CD4-positive, alpha-beta T cell treated with Interleukin-15 for 4 hours (primary cell): ENCODE measurements at regions not wholly inside any gene's neighbourhood (a gene's known extent, or its start where the extent isn't known, plus 50 kb on each side); places are given as distances from the start of the nearest gene placed in this dataset.

ENCODE experiments used
- DNase-seq: peaks from one replicate; pipeline ENCODE4 v3.0.0-alpha.2; 2020; ENCODE audit warnings: low spot score

DNA sequence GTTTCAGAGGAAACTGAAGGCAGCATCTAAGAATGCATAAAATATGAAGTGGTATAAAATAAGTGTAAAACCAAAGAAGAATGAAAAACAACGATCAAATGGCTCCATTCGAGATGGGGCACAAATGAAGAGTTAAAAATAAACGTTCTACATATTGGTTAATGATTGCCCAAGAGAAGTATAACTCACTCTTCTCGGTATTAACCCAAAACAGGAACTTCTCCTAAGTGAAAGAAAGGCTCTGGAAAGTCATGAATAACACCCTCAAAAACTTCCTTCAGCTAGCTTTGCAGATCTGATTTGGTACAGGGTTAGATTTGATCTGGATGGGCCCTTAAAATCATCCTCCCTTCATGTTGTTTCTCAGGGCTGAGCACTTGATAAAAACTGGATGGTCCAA is 94.3 kb upstream of the ADO start:
- DNase-seq = no peak

DNA sequence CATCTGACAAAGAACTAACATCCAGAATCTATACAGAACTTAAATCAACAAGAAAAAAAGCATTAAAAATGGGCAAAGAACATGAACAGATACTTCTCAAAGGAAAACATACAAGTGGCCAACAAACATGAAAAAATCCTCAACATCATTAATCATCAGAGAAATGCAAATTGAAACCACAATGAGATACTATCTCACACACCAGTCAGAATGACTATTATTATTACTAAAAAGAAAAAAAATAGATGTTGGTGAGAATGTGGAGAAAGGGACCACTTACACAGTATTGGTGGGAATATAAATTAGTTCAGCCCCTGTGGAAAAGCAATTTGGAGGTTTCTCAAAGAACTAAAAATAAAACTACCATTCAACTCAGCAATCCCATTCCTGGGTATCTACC is 89.1 kb upstream of the ADO start:
- no peak for DNase-seq

DNA sequence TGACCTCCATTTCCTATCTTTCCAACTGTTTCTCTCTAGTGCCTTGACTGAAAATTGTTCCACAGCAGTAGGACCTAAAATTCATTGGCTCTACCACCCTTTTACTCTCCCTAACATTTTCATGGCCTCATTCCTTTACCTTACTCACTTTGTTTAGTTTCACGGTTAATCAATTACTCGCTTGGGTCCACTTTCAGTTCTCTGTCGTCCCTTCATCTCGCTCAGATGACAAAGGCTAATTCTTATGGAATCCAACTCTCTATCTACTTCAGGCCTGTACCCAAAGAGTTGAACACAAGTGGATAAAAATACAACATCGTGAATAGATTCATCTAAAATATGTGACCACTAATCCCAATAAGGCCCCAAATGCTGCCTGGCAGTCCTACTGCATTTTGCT is 85.9 kb upstream of the ADO start:
- DNase-seq = no peak

DNA sequence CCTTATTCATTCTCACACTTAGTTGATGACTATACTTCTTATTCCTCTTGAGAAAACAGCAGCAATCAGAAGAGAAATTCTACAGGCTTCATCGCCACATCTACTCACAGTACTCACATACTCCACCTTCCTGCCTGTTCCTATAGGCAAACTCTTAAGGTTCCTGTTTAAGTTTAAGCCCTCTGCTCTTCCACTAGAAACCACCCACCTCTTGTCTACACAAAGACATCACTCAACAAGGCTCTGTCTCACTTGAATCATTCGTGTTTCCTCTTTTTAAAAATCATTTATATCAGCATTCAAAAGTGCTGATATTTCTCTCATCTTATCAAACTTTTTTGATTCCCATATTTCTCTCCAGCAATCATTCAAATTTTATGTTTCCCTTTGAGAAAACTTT is 85.5 kb upstream of the ADO start:
- DNase-seq = no peak

- DNase-seq = no peak
Measured at GRCh38 chr10:62721687-62722086, 82.8 kb upstream of the ADO start.

DNA sequence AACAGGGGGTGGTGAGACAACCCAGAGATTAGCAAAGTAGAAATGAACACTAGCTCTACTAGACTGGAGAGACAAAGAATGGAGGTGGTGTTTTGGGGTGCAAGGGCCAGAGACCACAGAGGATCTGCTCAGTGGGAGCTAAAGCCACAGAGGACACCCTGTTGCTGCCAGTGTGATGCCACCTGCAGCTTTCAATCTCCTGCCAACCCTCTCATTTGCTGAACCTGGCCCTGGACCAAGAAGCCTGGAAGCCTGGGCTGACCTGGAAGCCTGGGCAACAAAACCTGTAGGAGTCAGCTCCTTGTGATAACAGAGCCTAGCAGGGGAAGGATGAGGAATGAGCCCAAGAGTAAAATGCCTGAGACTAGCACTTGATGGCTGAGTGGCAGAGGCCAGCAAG is 81.1 kb upstream of the ADO start:
- DNase-seq = no peak

- no peak for DNase-seq
Measured at GRCh38 chr10:62724465-62724864, 80.1 kb upstream of the ADO start.

DNA sequence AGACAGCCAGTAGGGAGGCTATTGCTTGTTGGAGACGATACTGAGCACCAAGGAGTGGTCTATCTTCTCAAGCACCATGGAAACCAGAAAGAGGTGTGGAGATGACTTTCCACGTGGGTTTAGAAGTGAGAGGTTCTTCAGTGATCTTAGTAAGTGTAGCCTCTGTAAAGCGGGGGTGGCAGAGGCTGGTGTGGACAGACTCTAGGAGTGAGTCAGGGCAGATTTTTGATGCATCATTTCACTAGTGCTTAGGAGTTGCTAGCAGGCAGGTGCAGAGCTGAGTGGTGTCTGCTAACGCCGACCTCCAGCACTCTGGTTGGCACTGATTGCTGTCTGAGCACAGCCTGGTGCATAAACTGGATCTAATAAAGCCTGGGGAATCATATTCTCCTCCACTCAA is 78.4 kb upstream of the ADO start:
- peak; percentile 24 for DNase-seq

- DNase-seq = no peak
Measured at GRCh38 chr10:62726638-62727037, 77.9 kb upstream of the ADO start.

DNA sequence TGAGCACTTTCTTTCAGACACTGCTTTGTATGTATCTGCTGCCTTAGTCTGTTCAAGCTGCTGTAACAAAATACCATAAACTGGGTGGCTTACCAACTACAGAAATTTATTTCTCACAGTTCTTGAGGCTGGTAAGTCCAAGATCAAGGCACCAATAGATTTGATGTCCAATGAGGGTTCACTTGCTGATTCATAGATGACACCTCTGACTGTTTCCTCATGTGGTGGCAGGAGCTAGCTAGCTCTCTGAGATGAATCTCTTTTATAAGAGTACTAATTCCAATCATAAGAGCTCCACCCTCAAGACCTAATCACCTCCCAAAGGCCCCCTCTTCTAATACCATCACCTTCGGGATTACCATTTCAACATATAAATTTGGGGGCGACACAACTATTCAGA is 76.6 kb upstream of the ADO start:
- peak; percentile 18 for DNase-seq

DNA sequence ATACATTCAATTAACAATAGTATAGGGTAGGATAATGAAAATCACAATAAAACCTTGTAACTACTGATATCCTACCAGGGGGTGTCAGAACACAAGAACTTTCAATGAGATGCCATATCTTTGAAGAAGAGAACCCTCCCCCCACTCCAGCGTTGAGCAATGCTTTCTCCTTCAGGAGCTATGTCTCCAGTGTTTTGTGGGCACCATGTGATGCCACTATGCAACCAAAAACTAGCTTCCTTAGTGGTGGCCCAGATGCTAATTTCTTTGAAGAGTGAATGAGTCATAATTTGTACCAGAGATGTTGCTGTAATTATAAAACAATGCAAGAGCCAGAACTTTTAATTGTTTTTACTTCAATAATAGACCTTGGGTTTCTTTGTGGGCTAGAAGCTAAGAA is 76.0 kb upstream of the ADO start:
- peak; percentile 41 for DNase-seq

DNA sequence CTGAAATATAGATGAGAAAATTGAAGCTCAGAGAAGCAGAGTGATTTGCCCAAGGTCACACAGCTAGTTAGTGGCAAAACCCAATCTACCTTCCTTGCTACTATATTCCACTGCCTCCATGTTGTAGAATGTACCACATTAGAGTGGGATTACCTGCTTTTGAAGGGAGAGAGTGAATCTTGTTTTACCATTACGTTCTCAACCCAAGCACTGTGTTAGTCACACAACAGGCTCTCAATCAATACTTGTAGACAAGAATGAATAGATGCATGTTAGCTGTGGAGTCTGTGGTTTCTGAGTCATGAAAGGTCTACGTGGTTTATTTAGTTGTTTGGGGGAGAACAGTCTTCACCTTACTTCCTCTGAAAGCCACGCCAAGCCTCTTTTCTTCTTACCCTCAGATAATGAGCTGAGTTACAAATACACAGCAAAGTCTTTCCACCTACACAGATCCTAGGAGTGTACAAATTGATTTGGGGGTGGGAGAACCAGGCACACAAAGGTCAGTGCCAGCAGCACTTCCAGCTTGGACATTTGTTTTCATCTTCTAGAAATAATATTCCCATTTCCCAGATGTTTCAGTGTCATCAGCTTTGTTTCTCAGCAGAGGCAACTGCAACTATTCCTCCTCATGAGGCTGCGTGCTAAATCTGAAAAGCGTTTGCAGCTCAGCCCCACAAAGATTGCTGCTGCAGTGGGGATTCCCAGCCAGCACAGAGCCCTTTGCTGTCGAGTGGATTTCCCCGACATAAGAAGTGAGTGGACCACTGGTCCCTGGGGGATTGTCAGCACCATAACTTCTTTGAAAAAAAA is 71.5 kb upstream of the ADO start:
- peak; percentile 81 for DNase-seq

- DNase-seq = no peak
Measured at GRCh38 chr10:62733654-62734293, 70.7 kb upstream of the ADO start.

- DNase-seq = no peak
Measured at GRCh38 chr10:62734781-62735463, 69.6 kb upstream of the ADO start.

- peak; percentile 44 for DNase-seq
Measured at GRCh38 chr10:62735464-62736167, 68.9 kb upstream of the ADO start.

DNA sequence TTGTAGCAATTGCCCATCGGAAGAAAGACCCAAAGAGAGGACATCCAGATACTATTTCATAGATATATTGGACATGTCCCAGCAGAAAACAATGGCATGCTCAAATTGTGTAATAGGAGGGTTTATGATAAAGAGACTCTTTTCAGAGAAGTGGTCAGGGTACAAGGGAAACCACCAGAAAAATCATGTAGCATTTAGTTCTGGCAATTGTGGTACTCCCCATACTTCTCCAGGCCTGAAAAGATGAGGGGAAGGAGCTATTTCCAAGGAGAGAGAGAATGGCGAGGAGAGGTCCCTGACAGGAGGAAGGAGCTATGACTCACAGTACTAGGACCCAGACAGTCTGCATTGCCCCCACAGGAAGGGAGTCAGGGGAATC is 68.4 kb upstream of the ADO start:
- DNase-seq = no peak

DNA sequence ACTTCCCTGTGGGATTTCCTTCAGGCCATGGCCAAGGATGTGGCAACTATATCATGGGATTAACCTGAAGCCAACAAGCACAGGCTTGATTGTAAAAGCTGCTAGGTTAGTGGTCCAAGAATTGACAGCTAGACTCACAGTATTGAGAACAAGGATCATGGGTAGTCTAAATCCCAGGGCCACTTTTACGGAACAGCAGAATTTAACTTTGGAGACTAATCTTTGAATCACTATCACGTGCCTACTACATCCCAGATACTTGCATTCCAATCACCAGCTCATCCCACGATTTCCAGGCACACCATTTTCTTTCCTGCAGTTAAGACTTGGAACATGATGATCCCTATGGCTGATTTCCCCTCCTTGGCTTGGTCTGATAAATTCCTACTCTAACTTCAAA is 65.6 kb upstream of the ADO start:
- DNase-seq = no peak

GRCh38 chr10:62740885-62741745 is 63.4 kb upstream of the ADO start:
- no peak for DNase-seq

GRCh38 chr10:62741996-62742395 is 62.5 kb upstream of the ADO start:
- DNase-seq = no peak

DNA sequence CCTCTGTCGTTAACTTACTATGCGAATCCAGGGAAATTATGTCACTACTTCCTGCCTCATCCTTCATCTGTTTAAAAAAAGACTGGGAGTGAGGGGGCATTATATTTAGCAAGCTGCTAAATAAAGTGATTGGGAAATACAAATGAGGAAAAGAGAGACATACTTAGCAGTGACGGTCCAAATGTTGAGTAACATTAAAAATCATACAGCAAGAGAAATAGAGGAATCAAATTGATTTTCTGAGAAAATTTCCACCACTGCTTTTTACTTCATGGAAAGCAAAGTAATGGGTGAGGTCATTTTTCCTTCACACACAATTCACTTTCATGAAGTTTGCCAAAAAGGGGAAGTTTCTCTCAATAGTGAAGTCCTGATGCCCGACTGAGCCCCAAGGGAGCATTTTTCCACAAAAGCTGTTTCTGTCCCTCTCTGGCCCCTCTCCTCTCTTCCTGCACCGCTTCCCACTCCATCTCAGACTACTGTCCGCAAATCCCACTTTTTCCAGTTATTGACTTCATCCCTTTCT is 61.9 kb upstream of the ADO start:
- DNase-seq = no peak

- no peak for DNase-seq
Measured at GRCh38 chr10:62744136-62744535, 60.4 kb upstream of the ADO start.

DNA sequence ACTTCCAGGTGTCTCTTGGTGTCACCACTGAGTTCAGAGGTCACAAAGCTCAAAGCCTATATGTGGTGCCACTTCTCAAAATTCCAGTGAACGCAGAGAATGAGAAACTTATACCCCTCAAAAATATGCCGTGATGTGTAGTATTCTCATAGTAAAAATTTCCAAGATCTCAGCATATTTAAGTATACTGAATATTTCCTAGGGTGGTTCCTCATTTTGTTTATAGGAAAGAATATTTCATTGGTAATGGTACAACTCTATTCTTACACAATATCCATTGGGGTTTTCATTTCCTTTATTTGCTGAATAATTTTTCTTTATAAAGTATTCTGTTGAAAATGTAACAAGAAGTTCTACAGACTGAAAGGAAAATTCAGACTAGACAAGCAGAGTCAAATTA is 58.9 kb upstream of the ADO start:
- DNase-seq = no peak
